GM19239 (cell line): ENCODE measurements at regions not wholly inside any gene's neighbourhood (a gene's known extent, or its start where the extent isn't known, plus 50 kb on each side); places are given as distances from the start of the nearest gene placed in this dataset.

Source experiments
- DNase-seq: peaks from one replicate; pipeline ENCODE4 v3.0.0; 2011; ENCODE audit warnings: low spot score; ENCODE audit not compliant: insufficient read length
- FAIRE-seq: peaks from 2 replicates; lab custom pipeline; 2011; peaks lifted over from hg19 to GRCh38; lab: Jason Lieb, UNC

DNA sequence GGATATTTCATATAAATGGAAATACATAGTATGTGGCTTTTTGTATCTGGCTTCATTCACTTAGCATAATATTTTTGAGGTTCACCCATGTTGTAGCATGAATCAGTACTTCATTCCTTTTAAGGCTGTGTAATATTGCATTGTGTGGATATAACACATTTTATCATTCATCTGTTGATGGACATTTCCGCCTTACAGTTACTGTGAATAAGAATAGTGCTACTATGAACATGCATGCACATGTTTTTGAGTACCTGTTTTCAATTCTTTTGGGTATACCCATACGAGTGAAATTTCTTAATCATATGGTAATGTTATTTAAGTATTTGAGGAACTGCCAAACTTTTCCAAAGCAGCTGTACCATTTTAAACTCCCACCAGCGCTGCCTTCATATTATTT lies 539.6 kb upstream of the DIPK2B start:
- FAIRE-seq: no peak
- no peak for DNase-seq

DNA sequence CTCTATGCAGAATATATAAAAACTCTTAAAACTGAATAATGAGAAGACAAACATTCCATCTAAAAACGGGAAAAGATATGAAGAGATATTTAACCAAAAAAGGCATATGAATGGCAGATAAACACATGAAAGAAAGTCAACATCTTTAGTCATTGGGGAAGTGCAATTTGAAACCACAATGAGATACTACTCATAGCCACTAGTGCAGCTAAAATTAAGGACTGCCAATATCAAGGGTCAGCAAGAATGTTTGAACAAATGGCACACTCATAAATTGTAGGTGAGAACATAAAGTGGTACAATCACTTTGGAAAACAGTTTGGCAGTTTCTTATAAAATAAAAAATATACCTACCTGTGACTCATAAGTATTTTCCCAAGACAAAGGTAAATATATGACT lies 534.9 kb upstream of the DIPK2B start:
- no peak for DNase-seq
- FAIRE-seq: no peak

DNA sequence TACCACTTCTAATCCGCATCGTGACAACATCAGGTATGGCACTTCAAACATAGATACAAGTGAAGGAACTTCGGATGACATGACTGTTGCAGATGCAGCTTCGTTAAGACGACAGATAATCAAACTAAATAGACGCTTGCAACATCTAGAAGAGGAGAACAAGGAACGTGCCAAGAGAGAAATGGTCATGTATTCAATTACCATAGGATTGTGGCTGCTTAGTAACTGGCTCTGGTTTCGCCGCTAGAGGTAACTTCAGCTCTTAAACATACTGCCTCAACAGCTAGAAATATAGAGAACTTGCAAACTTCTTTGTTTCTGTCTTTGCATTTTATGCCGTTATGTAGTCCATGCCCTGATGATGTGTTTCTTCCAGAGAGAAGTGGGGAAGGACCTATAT lies 530.8 kb upstream of the DIPK2B start:
- DNase-seq (no peak), FAIRE-seq (no peak)

DNA sequence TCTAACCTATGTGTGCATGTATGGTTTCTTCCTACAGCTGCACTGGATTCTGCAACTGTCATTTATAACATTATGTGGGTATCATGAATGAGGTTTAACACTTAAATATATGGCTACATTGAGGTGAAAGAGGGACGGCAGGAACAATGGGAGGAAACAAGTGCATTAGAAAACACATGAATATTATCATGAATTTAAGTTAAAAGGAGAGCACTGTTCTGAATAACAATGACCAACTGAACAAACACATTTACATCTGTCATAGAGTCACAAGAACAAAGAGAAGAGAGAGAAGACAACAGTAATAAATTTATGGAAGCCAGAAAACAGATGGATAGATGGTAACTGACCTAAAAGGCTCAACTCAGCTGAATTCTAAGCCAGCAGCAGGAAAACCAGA lies 527.1 kb upstream of the DIPK2B start:
- DNase-seq (no peak), FAIRE-seq (no peak)

DNA sequence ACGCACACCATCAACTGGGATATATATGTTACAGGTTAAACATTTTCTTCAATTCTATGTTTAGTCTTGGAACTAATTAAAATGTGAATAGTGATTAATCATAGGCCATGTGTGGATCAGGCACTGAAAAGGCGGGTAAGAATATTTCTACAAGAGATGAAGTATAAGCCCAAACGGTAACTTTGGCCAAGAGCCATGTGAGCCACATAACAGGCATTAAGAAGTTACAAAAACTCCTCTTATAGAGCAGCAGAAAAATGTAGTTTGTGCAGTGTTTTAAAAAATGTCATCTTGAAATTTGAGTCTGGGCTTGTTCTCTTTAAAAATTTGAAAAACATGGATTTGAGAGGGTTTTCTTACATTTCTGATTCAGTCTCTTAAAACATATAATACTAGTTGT lies 521.8 kb upstream of the DIPK2B start:
- no peak for DNase-seq
- FAIRE-seq: no peak

DNA sequence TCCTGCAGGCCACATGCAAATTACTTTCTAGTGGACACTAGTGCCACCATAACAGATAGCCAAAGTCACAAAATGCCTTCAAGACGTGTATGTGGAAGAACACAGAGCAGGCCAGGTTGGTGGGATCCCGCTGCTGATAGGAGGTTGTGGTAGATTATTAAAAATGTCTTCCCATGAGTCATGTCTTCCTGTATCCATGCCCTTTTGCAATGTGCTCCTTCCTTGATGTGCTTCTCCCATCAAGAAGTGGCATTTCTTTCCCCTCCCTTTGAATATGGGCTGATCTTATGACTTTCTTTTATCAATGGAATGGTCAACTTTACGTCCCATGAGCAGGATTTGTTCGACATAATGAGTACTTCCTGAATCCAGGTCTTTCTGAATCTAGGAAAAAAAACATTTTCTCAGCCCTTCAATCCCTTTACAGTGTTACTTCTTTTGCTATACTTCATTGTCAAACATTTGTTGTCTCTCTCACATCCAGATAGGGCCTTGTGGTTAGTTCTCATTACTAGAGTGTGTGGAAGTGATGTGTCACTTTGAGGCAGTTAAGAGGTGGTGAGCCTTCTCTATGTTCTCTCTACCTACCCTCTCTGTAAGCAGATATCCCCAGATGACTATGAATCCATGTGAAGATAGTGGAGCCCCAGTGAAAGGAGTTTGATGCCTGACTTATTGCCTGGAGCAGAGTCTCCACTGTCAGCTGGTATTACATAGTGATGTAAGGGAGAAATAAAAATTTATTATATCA lies 519.2 kb upstream of the DIPK2B start:
- FAIRE-seq (no peak), DNase-seq (no peak)

DNA sequence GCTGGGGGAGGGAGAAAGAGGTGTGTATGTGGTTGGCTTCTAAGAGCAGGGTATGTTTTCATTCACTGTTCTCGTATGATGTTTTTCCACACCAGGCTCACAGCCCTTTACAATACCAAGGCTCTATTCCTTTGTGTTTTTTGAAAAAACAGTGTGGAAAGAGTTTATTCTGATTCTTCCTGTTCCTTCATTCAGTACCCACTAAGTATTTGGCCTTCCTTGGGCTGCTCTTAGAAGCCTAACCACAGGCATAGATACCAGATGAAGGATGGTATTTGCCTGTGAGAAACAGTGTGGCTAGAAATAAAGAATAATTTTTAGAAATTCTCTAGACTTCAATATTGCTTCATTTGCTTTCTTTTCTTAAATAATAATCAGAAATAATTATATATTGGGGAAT lies 518.0 kb upstream of the DIPK2B start:
- no peak for FAIRE-seq
- DNase-seq: no peak

DNA sequence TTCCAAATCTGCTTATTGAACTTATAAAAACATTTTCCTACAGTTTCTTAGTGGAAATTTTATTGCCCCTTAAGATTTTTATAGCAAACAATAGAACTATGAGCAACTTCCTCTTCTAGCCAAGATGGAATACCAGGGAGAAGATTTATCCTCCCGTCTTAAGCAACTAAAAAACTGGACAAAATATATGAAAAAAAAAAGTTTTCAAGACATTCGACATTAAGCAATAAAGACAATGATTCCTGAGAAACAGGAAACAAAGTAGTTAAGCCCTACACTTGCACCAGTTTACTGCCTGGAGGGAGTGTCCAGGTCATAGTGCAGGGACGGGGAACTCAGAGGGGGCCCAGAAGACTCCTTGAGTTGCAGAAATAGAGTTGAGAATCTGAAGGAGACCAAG lies 516.1 kb upstream of the DIPK2B start:
- DNase-seq: no peak
- no peak for FAIRE-seq

DNA sequence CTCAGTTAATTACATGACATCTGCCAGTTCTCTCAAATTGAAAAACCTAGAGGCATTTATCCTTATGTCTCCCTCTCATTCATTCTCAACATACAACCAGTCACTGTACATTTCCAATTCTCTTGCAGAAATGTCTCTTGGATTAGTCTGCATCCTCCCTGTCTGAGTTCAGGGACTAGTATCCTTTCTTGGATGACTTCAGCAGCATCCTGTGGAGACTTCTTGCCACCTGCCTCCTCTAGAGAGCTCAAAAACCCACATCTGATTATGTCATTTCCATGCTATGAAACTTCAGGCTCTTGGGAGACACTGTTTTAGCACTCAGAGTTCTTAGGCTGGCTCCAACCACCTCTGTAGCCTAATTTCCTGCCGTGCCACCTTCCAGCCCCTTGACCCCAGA lies 515.1 kb upstream of the DIPK2B start:
- DNase-seq (no peak), FAIRE-seq (no peak)

DNA sequence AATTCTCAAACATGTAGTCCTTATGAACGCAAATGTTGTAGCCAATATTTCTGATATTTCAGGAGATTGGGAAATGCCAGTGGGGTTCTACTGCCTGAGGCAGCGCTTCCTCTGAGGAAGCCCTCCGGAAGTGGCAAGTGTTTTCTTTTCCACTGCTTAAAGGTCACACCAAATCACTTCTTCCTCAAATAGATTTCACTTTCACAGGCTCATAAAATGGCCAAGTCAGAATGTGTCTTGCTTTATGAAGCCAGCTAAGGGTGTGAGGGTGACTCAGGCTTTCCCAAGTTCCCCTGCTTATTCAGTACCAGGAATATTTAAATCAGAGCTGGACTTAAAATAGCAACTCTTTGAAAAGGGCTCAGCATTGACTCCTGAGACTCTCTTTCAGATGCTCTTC lies 514.2 kb upstream of the DIPK2B start:
- DNase-seq: peak; percentile 1
- no peak for FAIRE-seq

DNA sequence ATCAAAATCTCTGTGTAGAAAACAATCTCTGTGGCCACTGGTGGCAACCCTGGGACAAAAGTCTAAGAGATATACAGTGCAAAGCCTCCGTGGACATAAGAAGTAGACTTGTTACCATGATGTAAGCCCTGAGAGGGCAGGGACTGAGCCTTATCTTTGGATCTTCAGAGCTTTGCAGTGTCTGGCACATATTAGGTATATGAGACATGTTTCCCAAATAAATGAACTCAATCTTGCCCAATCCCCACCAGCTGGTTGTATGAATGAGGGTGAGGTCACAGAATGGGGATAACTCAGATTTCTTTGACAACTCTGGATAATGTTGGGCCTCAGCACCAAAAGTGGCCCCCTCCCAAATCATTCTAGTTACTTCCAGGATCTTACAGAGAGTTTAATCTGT lies 511.4 kb upstream of the DIPK2B start:
- DNase-seq (no peak), FAIRE-seq (no peak)

DNA sequence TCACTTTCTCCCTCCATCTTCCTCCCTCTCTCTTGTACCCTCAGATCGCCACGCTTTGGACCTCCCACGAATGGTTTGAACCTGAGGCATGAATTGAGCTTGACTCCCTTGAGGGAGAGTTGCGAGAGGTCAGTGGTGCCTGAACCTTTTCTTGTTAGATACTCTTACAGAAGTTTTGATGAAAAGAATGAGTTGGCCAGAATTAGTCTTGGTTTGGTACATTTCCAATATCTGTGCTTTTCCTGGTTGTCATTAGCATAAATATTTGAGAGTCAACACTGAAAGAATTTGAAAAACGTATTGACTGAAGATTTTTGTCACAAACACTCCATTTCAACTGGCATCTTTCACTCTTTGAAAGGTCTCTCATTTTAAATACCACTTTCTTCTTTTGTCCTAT lies 510.6 kb upstream of the DIPK2B start:
- DNase-seq (no peak), FAIRE-seq (peak; percentile 44)

DNA sequence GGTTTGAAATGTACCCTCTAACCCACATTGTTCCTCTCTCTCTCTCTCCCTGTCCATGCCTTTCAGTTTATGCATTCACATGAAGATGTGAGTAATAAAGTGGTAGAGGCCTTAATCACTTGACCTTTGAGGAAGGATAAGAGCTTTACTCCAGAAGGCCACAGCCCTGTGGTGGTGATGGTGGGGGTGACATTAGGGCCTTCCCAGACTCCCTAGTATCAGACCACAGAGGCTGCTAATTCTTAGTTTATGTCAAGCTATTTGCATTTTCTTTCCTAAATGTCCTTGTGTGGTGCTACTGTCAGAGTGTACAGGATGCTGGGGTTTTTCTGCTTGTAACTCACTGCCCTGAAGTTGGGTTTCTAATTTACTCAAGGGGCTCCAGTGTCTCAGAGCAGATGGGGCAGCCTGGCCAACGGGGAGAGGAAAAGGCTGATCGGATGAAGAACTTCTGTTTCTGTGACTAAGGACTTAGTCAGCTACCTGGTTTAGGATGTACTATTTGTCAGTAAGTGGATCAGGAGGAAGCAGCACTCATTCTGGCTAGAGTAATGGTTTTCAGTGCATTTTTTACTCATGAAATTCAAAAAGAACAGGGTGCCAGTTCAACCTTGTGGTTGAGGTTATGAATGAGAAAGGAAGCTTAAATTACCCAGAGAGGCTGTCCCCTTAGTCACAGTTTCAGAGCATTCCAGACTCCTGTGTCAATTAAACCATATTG lies 509.6 kb upstream of the DIPK2B start:
- DNase-seq (peak; percentile 0), FAIRE-seq (peak; percentile 93)

DNA sequence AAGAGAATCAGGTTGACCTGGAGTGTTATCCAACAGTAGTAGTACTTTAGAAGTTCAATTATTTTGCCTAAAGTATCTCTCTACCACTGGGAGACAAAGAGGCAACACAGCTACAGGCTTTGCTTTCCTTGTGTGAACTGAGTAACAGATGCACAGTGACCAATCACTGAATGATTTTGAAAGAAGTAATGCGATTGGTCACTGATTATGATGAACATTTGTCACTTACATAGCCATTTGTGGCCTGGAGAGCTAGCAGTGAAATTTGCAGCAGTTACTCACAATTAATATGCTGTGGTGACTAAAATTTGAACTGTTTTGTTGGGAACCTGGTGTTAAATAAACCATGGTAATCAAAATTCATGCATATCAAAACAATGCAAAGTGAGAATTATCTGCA lies 508.7 kb upstream of the DIPK2B start:
- DNase-seq (no peak), FAIRE-seq (peak; percentile 42)

DNA sequence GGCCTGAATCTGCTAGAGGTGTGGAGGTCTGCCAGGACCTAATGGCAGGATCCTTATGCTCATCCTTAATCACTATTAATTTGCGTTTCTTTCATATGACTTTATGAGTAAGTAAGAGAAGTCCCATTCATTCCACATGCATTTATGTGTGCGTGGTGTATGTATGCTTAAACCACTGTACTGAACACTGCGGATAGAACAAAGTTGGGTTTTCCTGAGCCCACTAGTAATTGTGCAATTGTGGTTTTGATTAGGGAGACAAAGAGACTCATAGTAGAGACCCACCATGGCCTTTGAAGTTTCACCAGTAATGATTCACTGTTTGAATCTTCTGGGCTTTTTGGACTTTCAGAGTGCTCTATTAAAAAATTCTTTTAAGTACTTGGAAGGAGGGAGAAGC lies 498.5 kb upstream of the DIPK2B start:
- DNase-seq: no peak
- no peak for FAIRE-seq

DNA sequence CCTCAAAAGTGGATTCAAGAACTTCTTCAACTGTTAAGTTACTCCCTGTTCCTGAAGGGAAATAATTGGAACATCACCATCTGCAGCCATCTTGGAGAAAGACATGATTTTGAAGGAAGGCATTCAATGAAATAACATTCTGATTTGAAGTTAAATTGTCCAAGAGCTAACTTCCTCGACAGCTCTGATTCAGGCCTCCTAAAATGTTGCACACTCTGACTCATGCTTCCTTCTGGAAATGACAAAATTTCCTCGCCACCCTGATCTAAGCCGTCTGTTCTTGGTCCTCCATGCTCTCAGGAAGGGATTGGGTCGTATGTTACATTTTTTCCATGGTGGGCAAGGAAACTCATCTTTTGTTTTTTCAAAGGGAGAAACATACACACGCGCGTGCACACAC lies 496.9 kb upstream of the DIPK2B start:
- no peak for FAIRE-seq
- DNase-seq: no peak

DNA sequence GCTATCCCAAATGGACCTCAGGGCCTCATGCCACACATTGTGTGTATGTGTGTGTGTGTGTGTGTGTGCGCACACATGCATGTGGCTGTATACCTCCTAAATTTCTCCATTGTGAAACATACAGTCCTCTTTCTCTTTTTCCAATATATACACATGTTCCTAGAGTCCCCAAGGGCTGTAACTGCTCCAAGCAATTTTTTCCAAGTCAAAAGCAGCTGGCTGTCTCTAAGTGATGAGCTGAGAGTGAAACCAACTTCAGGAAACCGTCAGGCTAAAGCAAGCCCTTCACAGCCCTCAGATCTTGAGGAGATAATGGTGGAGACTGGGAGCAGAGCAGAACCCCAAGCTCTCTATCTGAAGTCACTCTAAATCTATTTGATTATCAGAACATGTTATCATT lies 496.1 kb upstream of the DIPK2B start:
- no peak for FAIRE-seq
- DNase-seq: no peak

DNA sequence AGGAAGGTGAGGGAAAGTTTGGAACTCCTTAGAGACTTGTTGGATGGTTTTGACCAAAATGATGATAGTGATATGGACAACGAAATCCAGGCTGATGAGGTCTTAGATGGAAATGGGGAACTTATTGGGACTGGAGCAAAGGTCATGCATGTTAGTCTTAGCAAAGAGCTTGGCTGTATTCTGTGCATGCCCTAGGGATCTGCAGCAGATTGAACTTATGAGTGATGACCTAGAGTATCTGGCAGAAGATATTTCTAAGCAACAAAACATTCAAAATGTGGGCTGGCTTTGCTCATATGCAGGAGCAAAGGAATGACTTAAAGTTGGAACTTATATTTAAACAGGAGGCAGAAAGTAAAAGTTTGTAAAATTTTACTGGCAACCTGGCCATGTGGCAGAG lies 489.3 kb upstream of the DIPK2B start:
- FAIRE-seq: no peak
- no peak for DNase-seq

DNA sequence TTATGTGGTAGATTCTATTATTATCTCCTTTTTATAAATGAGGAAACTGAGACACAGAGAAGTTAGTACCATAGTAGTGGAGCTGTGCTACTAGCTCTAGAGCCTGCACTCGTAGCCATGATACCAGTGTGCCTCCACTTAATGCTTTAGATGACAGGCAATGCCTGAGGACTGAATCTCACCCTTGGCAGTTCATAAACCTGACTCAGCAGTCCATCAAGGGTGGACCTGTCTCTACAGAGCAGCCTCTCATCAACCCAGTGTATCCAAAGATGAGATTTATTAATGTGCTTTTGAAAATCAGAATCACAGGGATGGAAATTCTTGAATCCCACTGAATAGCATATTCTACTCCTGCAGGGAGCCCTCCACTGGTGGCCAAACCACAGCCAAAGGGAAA lies 483.2 kb upstream of the DIPK2B start:
- FAIRE-seq (no peak), DNase-seq (no peak)

DNA sequence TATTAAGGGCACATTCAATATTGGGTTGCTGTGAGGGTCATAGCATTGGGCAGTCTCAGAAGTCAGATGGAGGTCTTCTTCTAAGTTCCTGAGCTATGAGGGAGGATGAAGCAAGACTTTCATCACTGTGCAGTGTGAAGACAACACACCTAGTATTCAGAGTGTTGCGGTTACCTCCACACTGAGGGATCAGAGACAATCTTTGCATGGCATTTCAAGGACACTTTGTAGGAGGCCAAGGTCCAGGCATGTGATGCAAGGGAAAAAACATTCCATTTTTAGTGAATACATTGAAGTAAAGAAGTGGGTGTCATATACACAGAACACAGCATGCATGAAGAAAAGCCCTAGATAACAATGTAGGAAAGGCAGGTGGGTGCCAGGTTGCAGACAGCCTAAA lies 481.2 kb upstream of the DIPK2B start:
- FAIRE-seq: no peak
- no peak for DNase-seq

DNA sequence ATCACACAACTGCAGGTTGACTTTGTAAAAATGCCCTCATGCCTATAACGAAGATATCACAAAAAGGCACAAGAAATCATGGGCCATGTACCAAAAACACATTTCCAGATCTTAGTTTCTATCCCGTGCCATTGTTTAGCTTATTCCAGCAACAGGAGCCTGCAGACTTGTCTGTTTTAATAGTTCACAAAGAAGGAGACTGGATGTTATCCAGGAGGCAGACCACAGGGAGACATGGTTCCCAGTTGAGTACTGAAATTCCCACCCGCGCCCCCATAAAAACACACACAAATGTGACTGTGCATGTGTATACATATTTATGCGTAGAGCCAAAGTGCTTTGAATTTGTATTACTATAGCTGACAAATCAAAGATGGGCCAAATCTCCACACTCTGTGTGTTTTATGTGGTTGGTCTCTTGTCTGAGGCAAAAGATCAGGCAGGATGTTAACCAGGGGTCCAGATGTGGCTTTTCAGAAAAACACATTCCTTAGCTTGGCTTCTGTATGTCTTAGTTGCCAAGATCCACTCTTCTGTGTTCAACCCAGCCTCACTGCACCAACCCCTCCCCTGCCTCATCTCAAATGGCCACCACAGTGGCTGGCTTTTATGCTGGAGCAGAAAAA lies 469.2 kb upstream of the DIPK2B start:
- FAIRE-seq (no peak), DNase-seq (no peak)
